Suppressor macrophage treated with lipopolysaccharide for 1 hour (primary cell): ENCODE measurements at regions not wholly inside any gene's neighbourhood (a gene's known extent, or its start where the extent isn't known, plus 50 kb on each side); places are given as distances from the start of the nearest gene placed in this dataset.

Experiments used
- DNase-seq, 3 donors: peaks; one replicate each; pipeline ENCODE4 v3.0.0-alpha.2; 2020 to 2022

- DNase-seq = peak; percentile 26 to 33 (median 28)
These were observed 52.5 kb downstream of the KCNF1 start for GRCh38 chr2:10964052-10964790.

- no peak for DNase-seq
These were observed 53.6 kb downstream of the KCNF1 start for GRCh38 chr2:10965241-10965843.

GRCh38 chr2:10966056-10966455 is 54.3 kb downstream of the KCNF1 start:
- DNase-seq = no peak

GRCh38 chr2:10966741-10967140 is 55.0 kb downstream of the KCNF1 start:
- DNase-seq = no peak

GRCh38 chr2:10968176-10968575 is 56.4 kb downstream of the KCNF1 start:
- DNase-seq = no peak

- no peak for DNase-seq
These were observed 58.9 kb downstream of the KCNF1 start for GRCh38 chr2:10970666-10971065.

GRCh38 chr2:10971161-10971887 is 59.6 kb downstream of the KCNF1 start:
- DNase-seq = no peak

GRCh38 chr2:10971888-10972260 is 60.1 kb downstream of the KCNF1 start:
- DNase-seq = peak; percentile 22 to 33 (median 27)

- no peak for DNase-seq
These were observed 61.1 kb downstream of the KCNF1 start for GRCh38 chr2:10972683-10973433.

- DNase-seq = no peak
These were observed 62.0 kb downstream of the KCNF1 start for GRCh38 chr2:10973766-10974165.

- DNase-seq = peak; percentile 35 to 53 (median 49)
These were observed 65.3 kb downstream of the KCNF1 start for GRCh38 chr2:10977003-10977402.

GRCh38 chr2:10977621-10978020 is 65.9 kb downstream of the KCNF1 start:
- DNase-seq = no peak

- DNase-seq = no peak
These were observed 66.4 kb downstream of the KCNF1 start for GRCh38 chr2:10978090-10978670.

GRCh38 chr2:10980071-10980470 is 68.3 kb downstream of the KCNF1 start:
- DNase-seq = no peak

- DNase-seq = no peak
These were observed 69.2 kb downstream of the KCNF1 start for GRCh38 chr2:10980886-10981425.

GRCh38 chr2:10981451-10981850 is 69.7 kb downstream of the KCNF1 start:
- no peak for DNase-seq

- DNase-seq = no peak
These were observed 70.3 kb downstream of the KCNF1 start for GRCh38 chr2:10981941-10982431.

- DNase-seq = no peak
These were observed 71.4 kb downstream of the KCNF1 start for GRCh38 chr2:10982931-10983701.

- no peak for DNase-seq
These were observed 72.0 kb downstream of the KCNF1 start for GRCh38 chr2:10983711-10984110.

- DNase-seq = no peak
These were observed 72.8 kb downstream of the KCNF1 start for GRCh38 chr2:10984418-10985135.

- DNase-seq = no peak
These were observed 73.5 kb downstream of the KCNF1 start for GRCh38 chr2:10985260-10985659.
